RCC 7860 (cell line): ENCODE measurements at regions not wholly inside any gene's neighbourhood (a gene's known extent, or its start where the extent isn't known, plus 50 kb on each side); places are given as distances from the start of the nearest gene placed in this dataset.
"Not testable (repeated sequence)": the region's sequence is repeated elsewhere in the genome, so short reads cannot be mapped to it uniquely, and the experiment has no call there.

ENCODE experiments used
- DNase-seq: peaks from one replicate; pipeline ENCODE4 v3.0.0-alpha.2; 2015; ENCODE audit warnings: low spot score
- FAIRE-seq: peaks from 2 replicates; lab custom pipeline; 2012; peaks lifted over from hg19 to GRCh38; lab: Jason Lieb, UNC

DNA sequence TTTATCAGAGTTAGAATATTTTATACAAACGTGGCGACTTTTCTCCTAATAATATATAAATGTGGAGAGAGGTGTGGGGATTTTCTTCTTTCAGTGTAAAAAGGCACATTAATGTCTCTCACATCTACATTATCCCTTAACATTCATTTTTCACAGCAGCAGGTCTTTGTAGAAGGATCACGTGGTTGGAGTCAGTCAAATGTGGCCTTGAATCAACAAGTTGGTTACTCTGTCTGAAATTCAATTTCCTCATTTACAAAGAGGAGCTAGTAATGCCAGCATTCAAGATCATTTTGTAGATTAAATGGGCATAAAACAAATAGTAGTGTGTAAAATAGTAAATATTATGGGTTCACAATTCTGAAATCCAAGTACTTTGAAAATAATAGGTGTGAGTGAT is 183.1 kb upstream of the SEMA3E start:
- DNase-seq: no peak
- FAIRE-seq: no peak

- no peak for FAIRE-seq
- no peak for DNase-seq
Observed at GRCh38 chr7:83827036-83827435, 178.1 kb upstream of the SEMA3E start.

DNA sequence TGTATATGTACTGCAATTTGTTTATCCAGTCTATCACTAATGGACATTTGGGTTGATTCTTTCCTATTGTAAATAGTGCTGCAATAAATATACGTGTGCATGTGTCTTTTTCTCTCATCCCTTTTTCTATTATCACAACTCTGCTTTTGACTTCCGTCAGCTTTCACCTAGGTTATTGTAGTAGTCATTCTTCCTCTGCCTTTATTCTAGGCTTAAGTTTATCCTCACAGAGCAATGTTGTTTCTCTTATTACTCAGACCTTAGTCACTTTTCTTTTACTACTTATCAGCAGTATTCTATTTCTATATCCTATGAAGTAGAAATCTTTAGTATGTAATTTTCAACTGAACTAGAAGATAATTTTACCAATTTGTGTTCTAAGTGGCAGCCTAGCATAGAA is 175.3 kb upstream of the SEMA3E start:
- FAIRE-seq: no peak
- no peak for DNase-seq

DNA sequence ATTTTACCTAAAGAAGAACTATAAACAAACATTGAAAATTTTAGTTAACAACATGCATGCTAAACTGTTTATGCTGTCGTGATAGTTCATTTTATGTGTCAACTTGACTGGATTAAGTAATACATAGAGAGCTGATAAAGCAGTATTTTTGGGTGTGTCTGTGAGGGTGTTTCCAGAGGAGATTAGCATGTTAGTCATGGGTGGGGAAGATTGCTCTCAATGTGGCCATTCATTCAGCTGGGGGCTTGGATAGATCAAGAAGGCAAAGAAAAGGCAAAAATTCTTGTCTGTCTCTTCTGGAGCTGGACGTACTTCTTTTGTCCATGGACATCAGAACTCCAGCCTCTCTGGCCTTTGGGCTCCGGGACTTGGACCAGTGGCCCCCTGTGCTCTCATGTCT is 172.9 kb upstream of the SEMA3E start:
- DNase-seq (no peak), FAIRE-seq (no peak)

DNA sequence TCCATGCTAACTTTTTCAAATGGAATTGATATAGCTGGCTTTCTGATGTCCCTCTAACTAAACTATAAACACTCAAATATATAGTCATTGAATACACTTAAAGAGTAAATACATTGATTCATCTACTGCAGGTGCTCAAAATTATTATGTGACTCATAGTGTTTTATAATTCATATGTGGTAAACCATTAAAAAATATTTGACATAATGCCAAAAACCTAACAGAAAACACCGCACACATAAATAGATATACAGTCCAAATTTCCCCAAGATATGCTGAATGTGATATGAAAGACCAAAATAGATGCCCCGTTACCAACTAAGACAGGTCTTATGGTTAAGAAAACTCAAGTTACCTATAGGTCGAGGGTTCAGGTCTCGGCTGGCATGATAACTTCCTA is 171.7 kb upstream of the SEMA3E start:
- DNase-seq: no peak
- FAIRE-seq: no peak

DNA sequence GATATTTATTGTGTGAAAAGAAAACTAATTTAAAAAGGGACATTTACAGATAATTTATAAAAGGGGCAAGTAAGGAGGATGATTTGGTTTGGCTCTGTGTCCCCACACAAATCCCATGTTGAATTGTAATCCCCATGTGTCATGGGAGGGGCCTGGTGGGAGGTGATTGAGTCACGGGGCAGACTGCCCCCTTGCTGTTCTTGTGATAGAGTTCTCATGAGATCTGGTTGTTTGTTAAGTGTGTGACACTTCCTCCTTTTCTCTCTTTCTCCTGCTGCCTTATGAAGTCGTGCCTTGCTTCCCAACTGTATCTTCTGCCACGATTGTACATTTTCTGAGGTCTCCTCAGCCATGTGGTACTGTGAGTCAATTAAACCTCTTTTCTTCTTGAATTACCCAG is 171.0 kb upstream of the SEMA3E start:
- FAIRE-seq: no peak
- DNase-seq: no peak

- DNase-seq (no peak), FAIRE-seq (no peak)
Observed at GRCh38 chr7:83814480-83814879, 165.5 kb upstream of the SEMA3E start.

GRCh38 chr7:83812563-83812962 is 163.6 kb upstream of the SEMA3E start:
- not testable (repeated sequence) for FAIRE-seq, DNase-seq

DNA sequence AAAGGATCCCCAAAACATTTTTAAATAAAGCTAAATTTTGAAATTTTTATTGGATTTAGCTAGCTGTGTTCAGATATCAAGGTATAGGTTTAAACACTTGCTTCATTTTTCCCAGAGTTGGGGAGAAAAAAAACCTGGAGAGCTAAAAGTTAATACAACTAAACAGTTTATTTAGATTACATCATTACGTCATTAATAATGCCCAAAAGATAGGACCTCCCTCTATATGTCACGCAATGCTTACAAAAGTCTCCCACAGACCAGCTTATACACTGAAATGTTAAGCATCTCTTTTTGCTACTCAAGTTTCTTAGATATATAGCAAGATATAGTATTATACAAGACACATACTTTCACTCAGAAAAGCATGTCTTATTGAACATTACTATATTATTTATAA is 160.0 kb upstream of the SEMA3E start:
- DNase-seq (no peak), FAIRE-seq (no peak)

GRCh38 chr7:83807774-83808173 is 158.8 kb upstream of the SEMA3E start:
- no peak for DNase-seq
- no peak for FAIRE-seq

GRCh38 chr7:83806538-83806937 is 157.6 kb upstream of the SEMA3E start:
- no peak for FAIRE-seq
- DNase-seq: no peak

- DNase-seq: no peak
- no peak for FAIRE-seq
Observed at GRCh38 chr7:83799333-83799732, 150.4 kb upstream of the SEMA3E start.

DNA sequence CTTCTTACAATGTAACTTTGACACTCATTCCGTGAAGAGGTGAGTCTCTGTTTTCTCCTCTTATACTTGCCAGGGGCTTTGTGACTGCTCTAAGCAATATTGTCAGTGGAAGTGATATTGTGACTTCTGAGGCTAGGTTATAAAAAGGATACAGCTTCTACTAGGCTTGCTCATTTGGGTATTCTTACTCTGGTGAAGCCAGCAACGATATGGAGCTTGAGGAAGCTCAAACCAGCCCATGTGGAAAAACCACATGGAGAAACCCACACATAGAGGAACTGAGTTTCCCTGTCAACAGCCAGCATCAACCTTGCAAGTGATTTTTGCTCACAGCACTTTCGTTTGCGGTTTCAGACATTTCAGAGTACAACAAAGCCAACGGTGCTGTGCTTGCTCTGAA is 149.6 kb upstream of the SEMA3E start:
- DNase-seq: no peak

GRCh38 chr7:83796760-83797159 is 147.8 kb upstream of the SEMA3E start:
- DNase-seq (no peak), FAIRE-seq (no peak)

More for the DNA sequence above, 149.6 kb upstream of the SEMA3E start:
- no peak for FAIRE-seq

DNA sequence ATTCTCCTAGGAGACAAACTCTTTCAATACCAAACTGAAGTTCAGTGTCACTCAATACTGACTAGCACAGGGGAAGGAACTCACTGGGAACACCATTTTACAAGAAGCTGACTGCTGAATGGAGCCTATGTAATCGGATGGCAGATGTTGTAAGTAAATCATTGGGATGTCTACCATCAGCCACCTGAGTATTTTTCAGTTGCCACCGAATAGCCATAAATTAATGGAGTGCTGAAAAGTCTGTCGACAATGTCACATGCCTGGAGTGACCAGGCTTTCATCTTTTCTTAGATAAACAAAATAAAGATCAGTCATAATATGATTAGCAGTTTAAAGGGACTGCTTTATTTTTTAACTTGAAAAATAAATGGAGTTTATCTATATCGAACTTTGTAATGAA is 145.9 kb upstream of the SEMA3E start:
- no peak for FAIRE-seq
- no peak for DNase-seq

DNA sequence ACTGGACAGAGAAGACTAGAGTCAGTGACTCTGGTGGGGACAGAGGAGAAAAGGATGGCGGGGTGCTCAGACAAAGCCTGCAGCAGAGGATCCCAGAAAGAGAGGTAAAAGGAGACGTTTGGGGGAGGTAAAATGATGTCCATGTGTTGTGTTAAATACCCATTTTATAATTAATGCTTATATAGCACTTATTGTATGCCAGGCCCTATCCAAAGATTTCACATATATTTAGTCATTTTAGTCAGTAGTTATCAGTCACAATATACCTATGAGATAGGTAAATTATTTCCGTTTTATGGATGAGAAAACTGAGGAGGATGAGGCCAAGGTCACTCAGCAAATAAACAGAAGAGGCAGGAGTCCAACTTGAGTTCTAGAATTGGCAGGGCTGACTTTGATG is 144.6 kb upstream of the SEMA3E start:
- FAIRE-seq: no peak

DNA sequence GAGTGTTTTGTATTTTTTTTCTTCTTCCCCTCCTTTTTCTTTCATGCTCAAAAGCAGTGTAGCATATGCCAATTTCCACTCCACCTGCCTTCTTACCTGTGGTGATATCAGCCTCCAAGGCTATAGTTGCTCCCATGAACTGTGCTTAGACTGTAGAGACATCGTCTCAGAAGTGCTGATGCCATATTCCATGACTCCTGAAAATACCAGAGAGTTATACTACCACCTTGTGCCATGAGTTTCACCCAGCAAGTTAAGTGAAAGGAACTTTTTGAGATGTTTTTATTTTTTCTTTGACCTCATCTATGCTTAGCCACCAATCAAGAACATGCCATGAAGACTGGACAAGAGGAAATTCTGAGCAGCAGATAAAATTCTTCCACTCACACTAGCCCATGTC is 142.8 kb upstream of the SEMA3E start:
- DNase-seq: no peak
- FAIRE-seq: no peak

More for the DNA sequence above, 144.6 kb upstream of the SEMA3E start:
- DNase-seq: no peak

GRCh38 chr7:83786858-83787257 is 137.9 kb upstream of the SEMA3E start:
- FAIRE-seq: no peak
- DNase-seq: no peak

DNA sequence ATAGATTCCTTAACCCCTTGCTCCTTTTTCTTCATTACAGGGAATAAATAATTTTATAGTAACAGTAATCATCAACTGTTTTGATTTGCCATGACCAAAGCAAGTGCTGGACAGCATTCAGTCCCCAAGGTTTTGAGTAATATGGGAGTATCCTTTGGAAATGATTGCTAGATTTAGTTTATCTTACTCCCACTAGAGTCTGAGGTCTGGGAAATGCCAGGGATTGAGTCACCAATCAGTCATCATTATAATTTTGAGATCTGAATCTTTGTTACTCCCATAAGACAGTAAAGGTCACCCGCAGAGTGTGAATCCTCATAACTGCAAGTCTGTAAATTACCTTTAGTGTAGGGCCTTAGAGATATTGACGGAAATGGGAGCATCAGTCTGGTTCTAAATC is 133.7 kb upstream of the SEMA3E start:
- DNase-seq: peak; percentile 39
- FAIRE-seq: no peak

DNA sequence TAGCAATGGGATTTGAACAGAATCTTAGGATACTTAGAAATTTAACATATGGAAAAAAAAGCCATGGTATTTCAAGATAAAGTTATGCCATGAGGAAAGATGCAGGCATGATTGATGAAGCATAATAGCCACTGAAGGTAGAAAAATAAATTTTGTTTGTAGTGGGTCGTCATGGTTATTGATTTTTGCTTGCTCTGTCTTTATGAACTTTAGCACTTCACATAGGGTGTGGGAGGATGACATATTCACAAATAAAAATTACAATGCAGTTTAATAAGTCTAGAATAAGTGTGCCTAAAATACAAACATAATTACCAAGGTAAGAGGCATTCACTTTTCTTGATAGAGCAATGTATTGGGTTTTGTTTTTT is 129.1 kb upstream of the SEMA3E start:
- FAIRE-seq (no peak), DNase-seq (no peak)

DNA sequence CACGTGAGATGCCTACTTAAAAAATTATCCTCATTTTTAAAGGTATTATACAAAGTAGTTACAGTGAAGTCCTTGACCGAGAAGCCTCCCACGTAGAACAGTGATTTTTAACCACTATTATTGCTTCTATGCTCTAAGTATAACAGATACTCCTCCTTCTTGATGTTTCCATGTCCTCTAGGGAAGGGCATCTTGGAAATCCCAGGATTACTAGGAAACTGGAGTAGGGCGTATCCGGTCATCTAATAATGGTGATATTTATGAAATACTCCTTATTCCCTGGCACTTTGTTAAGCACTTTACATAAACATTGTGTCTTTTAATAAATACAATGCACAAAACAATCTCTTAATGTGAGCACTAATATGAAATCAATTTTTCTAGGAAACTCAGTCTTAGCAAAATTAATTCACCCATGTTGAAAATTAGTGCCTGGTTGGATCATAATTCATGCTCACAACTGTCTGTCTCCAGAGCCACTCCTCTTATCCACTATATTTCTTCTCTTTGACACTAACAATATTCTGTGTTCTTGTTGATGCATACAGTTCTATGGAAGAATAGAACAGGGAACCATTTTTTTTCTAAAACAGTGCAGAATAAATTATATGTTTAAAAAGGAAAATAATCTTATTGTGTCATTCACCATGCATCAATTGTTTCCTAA is 128.6 kb upstream of the SEMA3E start:
- DNase-seq (no peak), FAIRE-seq (no peak)

DNA sequence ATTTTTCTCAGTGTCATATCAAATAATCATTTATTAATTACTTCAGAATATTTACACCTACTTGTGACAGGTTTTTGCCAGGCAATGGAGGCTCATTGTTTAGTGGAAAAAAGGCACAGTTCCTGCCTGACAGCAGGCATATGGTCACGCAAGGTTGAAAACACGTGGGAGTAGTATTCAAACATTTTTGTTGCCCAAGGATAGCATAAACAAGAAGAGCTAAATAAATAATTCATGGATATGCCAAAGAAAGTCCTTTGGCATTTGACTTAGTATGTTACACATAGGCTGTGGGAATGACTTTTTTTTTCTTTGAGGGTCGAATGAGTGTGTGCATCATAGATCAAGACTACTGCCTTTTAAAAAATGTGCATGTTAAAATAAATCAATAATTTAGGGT is 120.5 kb upstream of the SEMA3E start:
- FAIRE-seq (no peak), DNase-seq (no peak)

DNA sequence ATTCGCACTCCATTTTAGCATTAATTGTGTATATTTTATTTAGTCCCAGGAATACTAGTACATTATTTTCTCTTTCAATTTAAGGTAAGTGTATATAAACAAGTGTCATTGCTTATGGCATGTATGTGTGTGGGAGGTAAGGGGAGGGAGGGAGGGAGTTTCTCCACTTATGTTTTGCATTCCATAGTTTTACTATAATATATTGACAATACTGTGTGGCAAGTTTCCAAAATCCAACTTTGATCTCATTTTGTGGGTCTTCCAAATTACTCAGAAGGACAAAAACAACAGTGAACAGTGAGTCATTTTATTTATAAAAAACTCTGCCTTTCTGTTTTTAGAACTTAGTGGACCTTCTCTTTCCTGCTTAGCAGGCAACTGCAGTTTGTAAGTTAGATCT is 102.3 kb upstream of the SEMA3E start:
- DNase-seq (no peak), FAIRE-seq (no peak)
